ENCODE measurements at regions not wholly inside any gene's neighbourhood (a gene's known extent, or its start where the extent isn't known, plus 50 kb on each side); places are given as distances from the start of the nearest gene placed in this dataset.

DNA sequence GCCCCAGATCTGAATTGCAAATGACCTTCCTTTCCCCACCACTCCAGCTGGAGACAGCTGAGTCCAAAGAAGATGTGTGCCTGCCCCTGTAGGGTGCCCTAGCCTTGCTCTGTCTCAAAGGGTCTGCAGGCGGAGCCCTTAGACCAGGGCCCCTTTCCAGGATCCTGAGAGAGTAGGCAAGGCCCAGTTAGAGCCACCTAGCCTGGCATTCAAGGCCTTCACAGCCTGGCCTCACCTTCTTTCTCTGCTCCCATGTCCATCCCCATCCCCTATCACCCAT is 66.6 kb upstream of the LHX1 start:
- Mint-ChIP-seq H3K9me3 (no peaks in the 10 kb centered on the region), H3K36me3 (ENCODE audit: low read depth) (no peaks in the 10 kb centered on the region), H3K27me3 (peaks cover 7% of the 10 kb centered on the region), H3K4me3 (no peak overlapping the region), H3K4me1 (ENCODE audit: low read depth) (peaks cover 6% of the 10 kb centered on the region), H3K27ac (no peak overlapping the region)
- no peak for DNase-seq

GRCh38 chr17:36875698-36876293 is 61.5 kb upstream of the LHX1 start:
- no peak for DNase-seq
- Mint-ChIP-seq H3K9me3 (peaks cover under 1% of the 10 kb centered on the region), H3K27me3 (peaks cover 9% of the 10 kb centered on the region), H3K36me3 (ENCODE audit: low read depth) (no peaks in the 10 kb centered on the region), H3K4me1 (ENCODE audit: low read depth) (peaks cover 16% of the 10 kb centered on the region), H3K4me3 (no peak overlapping the region), H3K27ac (no peak overlapping the region)

- H3K4me3 Mint-ChIP-seq, result no peak overlapping the region
- H3K27me3 Mint-ChIP-seq, result peaks cover 18% of the 10 kb centered on the region
- H3K9me3 Mint-ChIP-seq, result peaks cover 8% of the 10 kb centered on the region
- no peak overlapping the region for H3K27ac Mint-ChIP-seq
- no peaks in the 10 kb centered on the region for H3K36me3 Mint-ChIP-seq (ENCODE audit: low read depth)
- peaks cover 16% of the 10 kb centered on the region for H3K4me1 Mint-ChIP-seq (ENCODE audit: low read depth)
- no peak for DNase-seq
Measured at GRCh38 chr17:36876966-36877365, 60.3 kb upstream of the LHX1 start.

DNA sequence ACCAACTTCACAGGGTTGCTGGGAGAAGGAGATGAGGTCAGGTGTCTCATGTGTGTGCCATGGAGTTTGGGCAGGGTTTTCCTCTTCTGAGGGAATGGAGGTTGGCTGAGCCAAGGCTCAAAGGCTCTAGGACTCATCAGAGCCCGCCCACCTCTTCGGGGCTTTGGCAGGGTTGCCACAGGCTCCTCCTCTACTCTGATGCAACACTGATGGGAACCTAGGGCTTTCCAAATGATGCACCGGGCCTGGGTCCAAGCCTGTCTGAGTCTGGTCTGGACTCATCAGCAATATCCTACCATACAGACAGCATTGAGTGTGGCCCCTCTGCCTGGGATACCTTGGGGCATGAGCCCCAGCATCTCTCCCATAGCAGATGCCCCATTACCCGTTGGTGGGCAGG is 59.5 kb upstream of the LHX1 start:
- Mint-ChIP-seq H3K27ac (no peak overlapping the region), H3K4me1 (ENCODE audit: low read depth) (peaks cover 16% of the 10 kb centered on the region), H3K27me3 (peaks cover 27% of the 10 kb centered on the region), H3K36me3 (ENCODE audit: low read depth) (no peaks in the 10 kb centered on the region), H3K4me3 (no peak overlapping the region), H3K9me3 (peaks cover 14% of the 10 kb centered on the region)
- DNase-seq, result no peak

GRCh38 chr17:36878216-36878615 is 59.1 kb upstream of the LHX1 start:
- no peaks in the 10 kb centered on the region for H3K36me3 Mint-ChIP-seq (ENCODE audit: low read depth)
- H3K27ac Mint-ChIP-seq, result no peak overlapping the region
- H3K4me3 Mint-ChIP-seq, result no peak overlapping the region
- peaks cover 16% of the 10 kb centered on the region for H3K4me1 Mint-ChIP-seq (ENCODE audit: low read depth)
- no peak for DNase-seq
- H3K27me3 Mint-ChIP-seq, result peaks cover 29% of the 10 kb centered on the region
- peaks cover 14% of the 10 kb centered on the region for H3K9me3 Mint-ChIP-seq

GRCh38 chr17:36879027-36879426 is 58.2 kb upstream of the LHX1 start:
- Mint-ChIP-seq H3K4me1 (ENCODE audit: low read depth) (peaks cover 16% of the 10 kb centered on the region), H3K27me3 (peaks cover 37% of the 10 kb centered on the region), H3K4me3 (no peak overlapping the region), H3K27ac (no peak overlapping the region), H3K9me3 (peaks cover 14% of the 10 kb centered on the region), H3K36me3 (ENCODE audit: low read depth) (no peaks in the 10 kb centered on the region)
- no peak for DNase-seq

DNA sequence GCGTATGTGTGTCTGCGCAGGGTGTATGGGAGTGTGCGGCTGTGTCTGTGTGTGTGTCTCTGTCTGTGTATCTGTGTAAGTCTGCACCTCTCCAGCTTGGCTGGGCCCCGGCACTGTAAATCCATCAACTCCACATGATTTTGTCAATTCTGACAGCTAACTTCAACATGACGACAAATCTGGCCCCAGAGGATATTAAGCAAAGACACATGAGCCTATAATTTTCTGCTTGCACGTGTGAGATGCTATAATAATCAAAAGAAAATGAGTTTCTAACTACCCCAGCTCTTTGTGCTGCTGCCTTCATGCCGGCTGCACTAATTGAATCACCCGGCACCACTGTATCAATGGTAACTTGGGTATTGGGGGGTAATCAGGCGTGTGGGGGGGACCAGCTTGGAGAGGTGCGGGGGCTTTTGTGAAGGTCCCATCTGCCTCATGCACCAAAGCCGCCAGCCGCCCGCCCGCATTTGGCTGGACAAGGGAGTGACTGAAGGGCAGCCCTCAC is 57.6 kb upstream of the LHX1 start:
- DNase-seq, result no peak
- H3K36me3 Mint-ChIP-seq (ENCODE audit: low read depth), result no peaks in the 10 kb centered on the region
- H3K27me3 Mint-ChIP-seq, result peaks cover 40% of the 10 kb centered on the region
- peaks cover 14% of the 10 kb centered on the region for H3K9me3 Mint-ChIP-seq
- H3K4me3 Mint-ChIP-seq, result no peak overlapping the region
- H3K4me1 Mint-ChIP-seq (ENCODE audit: low read depth), result peaks cover 16% of the 10 kb centered on the region
- no peak overlapping the region for H3K27ac Mint-ChIP-seq

DNA sequence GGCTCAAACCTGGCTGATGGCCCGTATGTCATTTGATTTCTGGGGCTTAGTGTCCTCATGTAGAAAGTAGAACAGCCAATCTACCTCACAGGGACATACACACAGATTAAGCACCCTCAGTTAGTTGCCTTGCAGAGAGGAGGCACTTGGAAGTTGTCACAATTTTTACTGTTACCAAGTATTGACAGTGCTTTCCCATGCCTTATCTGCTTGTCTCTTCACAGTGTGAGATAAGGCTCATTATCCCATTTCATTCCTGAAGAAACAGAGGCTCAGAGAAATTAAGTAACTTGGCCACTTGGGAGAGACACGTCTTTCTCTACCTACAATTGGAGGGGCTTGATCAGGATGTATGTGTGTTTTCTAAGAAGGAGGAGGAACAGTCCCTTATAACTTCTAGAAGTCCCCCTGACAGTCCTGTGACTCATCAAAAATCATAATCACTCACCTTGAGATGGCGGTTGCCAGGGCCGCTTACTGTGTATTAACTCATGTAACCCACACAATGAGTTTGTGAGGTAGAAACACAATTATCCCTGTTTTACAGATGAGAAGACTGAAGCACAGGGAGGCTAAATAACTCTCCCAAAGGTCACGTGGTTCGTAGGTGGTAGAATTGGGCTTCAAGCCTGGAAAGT is 56.9 kb upstream of the LHX1 start:
- Mint-ChIP-seq H3K27me3 (peaks cover 46% of the 10 kb centered on the region), H3K4me3 (no peak overlapping the region), H3K36me3 (ENCODE audit: low read depth) (no peaks in the 10 kb centered on the region), H3K4me1 (ENCODE audit: low read depth) (peaks cover 13% of the 10 kb centered on the region), H3K9me3 (peaks cover 14% of the 10 kb centered on the region), H3K27ac (no peak overlapping the region)
- no peak for DNase-seq

DNA sequence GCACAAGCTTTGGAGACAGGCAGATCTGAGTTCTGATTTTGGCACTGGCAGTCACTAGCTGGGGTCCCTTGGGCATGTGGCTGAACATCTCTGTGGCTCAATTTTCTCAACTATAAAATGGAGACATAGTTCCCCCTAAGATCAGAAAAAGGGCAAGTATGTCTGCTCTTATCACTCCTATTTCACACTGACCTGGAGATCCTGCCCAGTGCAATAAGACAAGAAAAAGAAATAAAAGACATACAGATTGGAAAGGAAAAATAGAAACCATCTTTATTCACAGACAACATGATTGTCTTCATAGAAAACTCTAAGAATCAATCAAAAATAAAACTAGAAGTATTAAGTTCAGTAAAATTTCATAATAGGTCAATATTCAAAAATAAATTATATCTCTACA is 56.0 kb upstream of the LHX1 start:
- Mint-ChIP-seq H3K36me3 (ENCODE audit: low read depth) (no peaks in the 10 kb centered on the region), H3K27me3 (peaks cover 51% of the 10 kb centered on the region), H3K9me3 (peaks cover 14% of the 10 kb centered on the region), H3K27ac (no peak overlapping the region), H3K4me1 (ENCODE audit: low read depth) (peaks cover 9% of the 10 kb centered on the region), H3K4me3 (no peak overlapping the region)
- DNase-seq, result no peak

DNA sequence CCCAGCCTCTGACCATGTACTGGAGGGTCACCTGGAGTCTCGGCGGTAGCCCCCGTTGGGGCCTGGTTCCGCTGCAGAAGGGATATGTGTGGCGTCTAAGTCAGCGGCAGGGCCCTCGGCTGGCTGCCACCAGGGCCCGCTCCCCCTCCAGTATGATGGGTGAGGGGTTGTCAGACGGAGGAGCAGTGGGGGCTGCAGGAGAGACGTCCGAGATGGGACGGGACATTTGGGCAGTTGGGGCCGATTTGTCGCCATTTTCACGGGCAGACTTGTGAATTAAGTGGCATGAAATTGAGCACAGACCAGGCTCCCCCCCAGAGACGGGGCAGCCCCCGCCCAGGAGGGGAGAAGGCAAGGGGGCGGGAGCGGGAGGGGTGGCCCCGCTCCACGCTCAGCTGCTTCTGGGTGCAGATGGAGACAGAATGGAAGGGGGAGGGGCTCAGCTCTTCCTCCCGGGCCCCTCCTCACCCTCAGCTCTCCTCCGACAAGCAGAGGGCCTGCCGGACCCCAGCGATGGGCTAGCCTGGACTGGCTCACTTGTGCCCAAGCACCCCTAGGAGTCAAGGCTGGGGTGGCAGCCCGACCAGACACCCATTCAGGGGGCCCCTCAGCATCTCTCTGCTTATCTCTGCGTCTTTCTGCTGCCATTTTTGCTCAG is 52.7 kb upstream of the LHX1 start:
- H3K9me3 Mint-ChIP-seq, result peaks cover 14% of the 10 kb centered on the region
- H3K27me3 Mint-ChIP-seq, result peaks cover 54% of the 10 kb centered on the region
- H3K36me3 Mint-ChIP-seq (ENCODE audit: low read depth), result no peaks in the 10 kb centered on the region
- peaks cover 3% of the 10 kb centered on the region for H3K4me1 Mint-ChIP-seq (ENCODE audit: low read depth)
- no peak overlapping the region for H3K4me3 Mint-ChIP-seq
- no peak for DNase-seq
- no peak overlapping the region for H3K27ac Mint-ChIP-seq

GRCh38 chr17:36885153-36885735 is 52.0 kb upstream of the LHX1 start:
- Mint-ChIP-seq H3K4me1 (ENCODE audit: low read depth) (peaks cover 1% of the 10 kb centered on the region), H3K27me3 (peaks cover 59% of the 10 kb centered on the region)

DNA sequence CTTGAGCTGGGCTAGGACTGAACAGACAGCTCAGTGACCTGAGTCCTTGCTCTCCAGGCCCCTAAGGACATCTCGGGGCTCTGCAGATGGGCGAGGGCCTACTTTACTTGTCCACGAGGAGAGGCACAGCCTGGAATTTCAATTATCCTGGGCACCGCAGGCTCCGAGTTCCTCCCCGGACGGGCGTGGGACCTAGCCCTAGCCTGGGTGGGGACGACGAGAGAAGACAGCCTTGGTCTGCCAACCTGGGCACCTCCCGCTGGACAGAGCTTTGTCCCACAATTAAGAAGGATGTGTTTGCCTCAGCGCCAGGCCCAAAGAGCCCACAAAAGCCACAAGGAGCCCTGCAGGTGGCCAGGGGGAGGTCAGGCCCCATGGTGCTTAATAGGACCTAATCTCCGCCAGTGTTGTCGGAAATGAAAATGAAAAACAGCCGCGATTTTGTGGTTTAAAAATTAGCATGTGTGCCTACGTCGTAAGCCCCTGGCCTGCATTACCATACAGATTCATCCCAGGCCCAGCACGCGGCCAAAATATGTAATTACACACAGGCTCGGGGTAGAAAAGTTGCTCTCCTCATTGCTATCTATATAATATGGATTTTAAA is 51.4 kb upstream of the LHX1 start:
- H3K36me3 Mint-ChIP-seq (ENCODE audit: low read depth), result no peaks in the 10 kb centered on the region
- DNase-seq, result no peak
- no peak overlapping the region for H3K4me3 Mint-ChIP-seq
- peaks cover 12% of the 10 kb centered on the region for H3K9me3 Mint-ChIP-seq
- no peak overlapping the region for H3K27ac Mint-ChIP-seq
- peaks cover 56% of the 10 kb centered on the region for H3K27me3 Mint-ChIP-seq
- H3K4me1 Mint-ChIP-seq (ENCODE audit: low read depth), result no peaks in the 10 kb centered on the region

More at GRCh38 chr17:36885153-36885735, 52.0 kb upstream of the LHX1 start:
- no peak for DNase-seq
- Mint-ChIP-seq H3K27ac (no peak overlapping the region), H3K36me3 (ENCODE audit: low read depth) (no peaks in the 10 kb centered on the region), H3K4me3 (no peak overlapping the region), H3K9me3 (peaks cover 14% of the 10 kb centered on the region)
